ENCODE measurements at regions not wholly inside any gene's neighbourhood (a gene's known extent, or its start where the extent isn't known, plus 50 kb on each side); places are given as distances from the start of the nearest gene placed in this dataset.

GRCh38 chr5:114977979-114978573, 191.6 kb downstream of the TRIM36 start:
- ChIA-PET POLR2A (no interaction called here), CTCF (no interaction called here)
- Histone ChIP-seq H3K4me1 (no peaks in the 10 kb centered on the region), H3K4me3 (ENCODE audit: low read depth, low read length) (no peak overlapping the region), H3K27me3 (replicated peaks; ENCODE audit: control insufficient read depth, insufficient read depth, low read length) (no peaks in the 10 kb centered on the region), H3K36me3 (ENCODE audit: control insufficient read depth, insufficient read depth, low read length) (no peaks in the 10 kb centered on the region), H3K9me3 (no peaks in the 10 kb centered on the region)
- Mint-ChIP-seq H3K27me3 (ENCODE audit: insufficient read depth, unreplicated experiment) (no peaks in the 10 kb centered on the region), H3K27ac (ENCODE audit: unreplicated experiment) (no peak overlapping the region), H3K9me3 (ENCODE audit: unreplicated experiment) (no peaks in the 10 kb centered on the region), H3K36me3 (ENCODE audit: insufficient read depth, unreplicated experiment) (no peaks in the 10 kb centered on the region), H3K4me3 (ENCODE audit: unreplicated experiment) (no peak overlapping the region), H3K4me1 (ENCODE audit: low read depth, unreplicated experiment) (no peaks in the 10 kb centered on the region)
- no peak for TF ChIP-seq CTCF (IDR thresholded peaks at IDR 0.05; ENCODE audit: insufficient read depth in 1 of 2, low read depth in 1 of 2, low read length in 1 of 2, severe bottlenecking in 1 of 2, unreplicated experiment in 1 of 2)
- intact Hi-C loops (cut with micrococcal nuclease; ENCODE audit: unreplicated experiment), result no loop called here
- BruUV-seq (replicated peaks), result no TSS peak
- DNase-seq, result no peak

- CTCF ChIA-PET, result no interaction called here
- Histone ChIP-seq H3K4me3 (ENCODE audit: low read depth, low read length) (no peak overlapping the region), H3K36me3 (ENCODE audit: control insufficient read depth, insufficient read depth, low read length) (no peaks in the 10 kb centered on the region), H3K27me3 (replicated peaks; ENCODE audit: control insufficient read depth, insufficient read depth, low read length) (no peaks in the 10 kb centered on the region), H3K9me3 (no peaks in the 10 kb centered on the region), H3K4me1 (no peaks in the 10 kb centered on the region)
- Mint-ChIP-seq H3K4me3 (ENCODE audit: unreplicated experiment) (no peak overlapping the region), H3K9me3 (ENCODE audit: unreplicated experiment) (no peaks in the 10 kb centered on the region), H3K4me1 (ENCODE audit: low read depth, unreplicated experiment) (no peaks in the 10 kb centered on the region), H3K36me3 (ENCODE audit: insufficient read depth, unreplicated experiment) (no peaks in the 10 kb centered on the region), H3K27ac (ENCODE audit: unreplicated experiment) (no peak overlapping the region), H3K27me3 (ENCODE audit: insufficient read depth, unreplicated experiment) (no peaks in the 10 kb centered on the region)
- DNase-seq, result no peak
- intact Hi-C loops (cut with micrococcal nuclease; ENCODE audit: unreplicated experiment), result no loop called here
- no TSS peak for BruUV-seq (replicated peaks)
- POLR2A ChIA-PET, result no interaction called here
- no peak for TF ChIP-seq CTCF (IDR thresholded peaks at IDR 0.05; ENCODE audit: insufficient read depth in 1 of 2, low read depth in 1 of 2, low read length in 1 of 2, severe bottlenecking in 1 of 2, unreplicated experiment in 1 of 2)
Measured at GRCh38 chr5:114969482-114969881, 200.2 kb downstream of the TRIM36 start.

GRCh38 chr5:114957384-114957783, 212.3 kb downstream of the TRIM36 start:
- no peak for DNase-seq
- Mint-ChIP-seq H3K27me3 (ENCODE audit: insufficient read depth, unreplicated experiment) (no peaks in the 10 kb centered on the region), H3K27ac (ENCODE audit: unreplicated experiment) (no peak overlapping the region), H3K36me3 (ENCODE audit: insufficient read depth, unreplicated experiment) (no peaks in the 10 kb centered on the region), H3K4me3 (ENCODE audit: unreplicated experiment) (no peak overlapping the region), H3K9me3 (ENCODE audit: unreplicated experiment) (no peaks in the 10 kb centered on the region), H3K4me1 (ENCODE audit: low read depth, unreplicated experiment) (no peaks in the 10 kb centered on the region)
- Histone ChIP-seq H3K9me3 (no peaks in the 10 kb centered on the region), H3K4me3 (ENCODE audit: low read depth, low read length) (no peak overlapping the region), H3K27me3 (replicated peaks; ENCODE audit: control insufficient read depth, insufficient read depth, low read length) (no peaks in the 10 kb centered on the region), H3K36me3 (ENCODE audit: control insufficient read depth, insufficient read depth, low read length) (no peaks in the 10 kb centered on the region), H3K4me1 (no peaks in the 10 kb centered on the region)
- intact Hi-C loops (cut with micrococcal nuclease; ENCODE audit: unreplicated experiment), result no loop called here
- ChIA-PET CTCF (no interaction called here), POLR2A (no interaction called here)
- TF ChIP-seq CTCF (IDR thresholded peaks at IDR 0.05; ENCODE audit: insufficient read depth in 1 of 2, low read depth in 1 of 2, low read length in 1 of 2, severe bottlenecking in 1 of 2, unreplicated experiment in 1 of 2), result no peak
- no TSS peak for BruUV-seq (replicated peaks)
